ENCODE measurements at regions not wholly inside any gene's neighbourhood (a gene's known extent, or its start where the extent isn't known, plus 50 kb on each side); places are given as distances from the start of the nearest gene placed in this dataset.

DNA sequence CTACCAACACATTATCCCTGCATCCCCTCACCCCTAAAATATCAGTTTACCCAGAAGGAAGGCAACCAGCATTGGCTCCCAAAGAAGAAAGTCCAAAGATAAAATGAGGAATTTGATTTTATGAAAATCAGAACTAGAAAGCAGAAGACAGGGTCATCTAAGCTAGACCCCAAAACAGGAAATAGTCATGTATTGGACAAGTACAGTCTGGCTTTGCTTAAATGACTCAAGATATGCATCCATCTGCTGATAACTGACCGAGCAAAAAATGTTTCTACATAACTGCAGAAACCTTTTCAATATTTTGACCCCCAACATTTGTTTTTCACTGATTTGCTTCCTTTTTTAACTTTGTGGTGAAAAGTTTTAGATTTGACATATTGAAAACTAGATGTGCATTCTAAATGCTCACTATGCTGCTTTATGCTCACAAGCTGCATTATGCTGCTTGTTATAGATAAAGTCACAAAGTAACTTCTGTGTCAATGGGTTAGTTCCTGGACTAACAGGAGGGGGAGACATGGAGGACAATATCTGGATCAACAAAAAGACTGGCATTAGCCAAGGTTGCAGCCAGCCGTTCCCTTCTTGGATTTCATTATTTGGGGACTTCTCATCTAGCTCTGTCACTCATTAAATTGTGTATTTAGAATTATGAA lies 227.0 kb downstream of the INHBA start:
- TF ChIP-seq, protein P1, sequence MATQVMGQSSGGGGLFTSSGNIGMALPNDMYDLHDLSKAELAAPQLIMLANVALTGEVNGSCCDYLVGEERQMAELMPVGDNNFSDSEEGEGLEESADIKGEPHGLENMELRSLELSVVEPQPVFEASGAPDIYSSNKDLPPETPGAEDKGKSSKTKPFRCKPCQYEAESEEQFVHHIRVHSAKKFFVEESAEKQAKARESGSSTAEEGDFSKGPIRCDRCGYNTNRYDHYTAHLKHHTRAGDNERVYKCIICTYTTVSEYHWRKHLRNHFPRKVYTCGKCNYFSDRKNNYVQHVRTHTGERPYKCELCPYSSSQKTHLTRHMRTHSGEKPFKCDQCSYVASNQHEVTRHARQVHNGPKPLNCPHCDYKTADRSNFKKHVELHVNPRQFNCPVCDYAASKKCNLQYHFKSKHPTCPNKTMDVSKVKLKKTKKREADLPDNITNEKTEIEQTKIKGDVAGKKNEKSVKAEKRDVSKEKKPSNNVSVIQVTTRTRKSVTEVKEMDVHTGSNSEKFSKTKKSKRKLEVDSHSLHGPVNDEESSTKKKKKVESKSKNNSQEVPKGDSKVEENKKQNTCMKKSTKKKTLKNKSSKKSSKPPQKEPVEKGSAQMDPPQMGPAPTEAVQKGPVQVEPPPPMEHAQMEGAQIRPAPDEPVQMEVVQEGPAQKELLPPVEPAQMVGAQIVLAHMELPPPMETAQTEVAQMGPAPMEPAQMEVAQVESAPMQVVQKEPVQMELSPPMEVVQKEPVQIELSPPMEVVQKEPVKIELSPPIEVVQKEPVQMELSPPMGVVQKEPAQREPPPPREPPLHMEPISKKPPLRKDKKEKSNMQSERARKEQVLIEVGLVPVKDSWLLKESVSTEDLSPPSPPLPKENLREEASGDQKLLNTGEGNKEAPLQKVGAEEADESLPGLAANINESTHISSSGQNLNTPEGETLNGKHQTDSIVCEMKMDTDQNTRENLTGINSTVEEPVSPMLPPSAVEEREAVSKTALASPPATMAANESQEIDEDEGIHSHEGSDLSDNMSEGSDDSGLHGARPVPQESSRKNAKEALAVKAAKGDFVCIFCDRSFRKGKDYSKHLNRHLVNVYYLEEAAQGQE (IDR thresholded peaks at IDR 0.05; ENCODE audit: low read depth), result no peak
- TF ChIP-seq YY1 (IDR thresholded peaks at IDR 0.05; ENCODE audit: low read depth) (no peak), EP300 (IDR thresholded peaks at IDR 0.05; ENCODE audit: borderline replicate concordance) (no peak), CREB1 (IDR thresholded peaks at IDR 0.05; ENCODE audit: low read depth) (no peak), CEBPB (IDR thresholded peaks at IDR 0.05) (no peak), TAF1 (IDR thresholded peaks at IDR 0.05; ENCODE audit: low read depth) (no peak), ZBTB7A (IDR thresholded peaks at IDR 0.05; ENCODE audit: low read depth) (no peak), FOXM1 (IDR thresholded peaks at IDR 0.05; ENCODE audit: borderline replicate concordance, low read depth) (no peak), TCF12 (IDR thresholded peaks at IDR 0.05; ENCODE audit: low read depth) (no peak), EGR1 (IDR thresholded peaks at IDR 0.05) (no peak)
- TF ChIP-seq, protein P2, sequence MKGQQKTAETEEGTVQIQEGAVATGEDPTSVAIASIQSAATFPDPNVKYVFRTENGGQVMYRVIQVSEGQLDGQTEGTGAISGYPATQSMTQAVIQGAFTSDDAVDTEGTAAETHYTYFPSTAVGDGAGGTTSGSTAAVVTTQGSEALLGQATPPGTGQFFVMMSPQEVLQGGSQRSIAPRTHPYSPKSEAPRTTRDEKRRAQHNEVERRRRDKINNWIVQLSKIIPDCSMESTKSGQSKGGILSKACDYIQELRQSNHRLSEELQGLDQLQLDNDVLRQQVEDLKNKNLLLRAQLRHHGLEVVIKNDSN (IDR thresholded peaks at IDR 0.05), result no peak
- TF ChIP-seq, protein P3, sequence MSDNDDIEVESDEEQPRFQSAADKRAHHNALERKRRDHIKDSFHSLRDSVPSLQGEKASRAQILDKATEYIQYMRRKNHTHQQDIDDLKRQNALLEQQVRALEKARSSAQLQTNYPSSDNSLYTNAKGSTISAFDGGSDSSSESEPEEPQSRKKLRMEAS (IDR thresholded peaks at IDR 0.05), result no peak

All from Ishikawa (cell line).